HCT116 (cell line): ENCODE measurements at regions not wholly inside any gene's neighbourhood (a gene's known extent, or its start where the extent isn't known, plus 50 kb on each side); places are given as distances from the start of the nearest gene placed in this dataset.

Source experiments
- ATAC-seq: fragments of 200-7000 bp; cut with Tn5 transposase; 2 replicates; pipeline ENCODE4 v1.9.1; 2020; ENCODE audit warnings: mild to moderate bottlenecking, moderate library complexity
- BruUV-seq: library from RNA; stranded (reverse); fragments of 400-500 nt; replicated peaks from 2 replicates; lab custom pipeline; 2021; lab: Mats Ljungman, UMichigan
- CTCF ChIA-PET: fragments of 300-600 bp; sonication (Branson Sonifier 250); formaldehyde crosslinking; loops from one replicate; lab custom pipeline; 2021; ENCODE audit warnings: antibody characterized with exemption; lab: Charles Lee
- POLR2A ChIA-PET: fragments of 300-600, 350-600 bp; sonication (Branson Sonifier 250); formaldehyde crosslinking; loops from one replicate; lab custom pipeline; 2021; ENCODE audit warnings: antibody characterized with exemption; lab: Charles Lee
- RAD21 ChIA-PET, 2 experiments: fragments of 300-600 bp; sonication (Branson Sonifier 250); formaldehyde crosslinking; loops; one replicate each; lab custom pipeline; 2023; ENCODE audit warnings: low total read pairs in 2 of 2; ENCODE audit not compliant: uncharacterized antibody in 2 of 2, unreplicated experiment in 2 of 2, low non-redundant PET in 1 of 2; lab: Charles Lee
- DNase-seq: peaks from one replicate; pipeline ENCODE4 v3.0.0-alpha.2; 2010; ENCODE audit warnings: low read depth, low spot score
- H2AFZ ChIP-seq: fragments of 200-600 bp; shearing (Covaris generic), sonication (generic); 2 replicates; pipeline ENCODE4 v1.6.1; 2017; ENCODE audit warnings: low read depth, mixed run types, mixed read lengths, antibody characterized with exemption, low read length; ENCODE audit not compliant: poor library complexity, severe bottlenecking
- H3K27ac ChIP-seq: 2 replicates; pipeline ENCODE4 v1.5.1; 2012; ENCODE audit warnings: low read depth, low read length
- H3K27me3 ChIP-seq: fragments of 200-600 bp; sonication (generic); 2 replicates; pipeline ENCODE4 v1.6.1; 2016; ENCODE audit warnings: mixed run types, low read length, mixed read lengths; ENCODE audit not compliant: insufficient read depth
- H3K36me3 ChIP-seq, 2 experiments: fragments of 200-500 bp in 1 of 2; fragments of 200-600 bp in 1 of 2; sonication (Bioruptor generic) in 1 of 2; sonication (generic) in 1 of 2; 2 replicates each; pipeline versions ENCODE4 v1.5.1 to v1.6.1; 2014 to 2016; ENCODE audit warnings: low read length in 2 of 2, inconsistent platforms in 1 of 2, mixed read lengths in 1 of 2, mixed run types in 1 of 2; ENCODE audit not compliant: insufficient read depth in 2 of 2, control insufficient read depth in 1 of 2
- H3K4me1 ChIP-seq, 2 experiments: fragments of 200-600 bp in 1 of 2; sonication (generic) in 1 of 2; 2 replicates each; pipeline versions ENCODE4 v1.5.1 to v1.6.1; 2012 to 2017; ENCODE audit warnings: low read length in 2 of 2, inconsistent platforms in 1 of 2, mild to moderate bottlenecking in 1 of 2, mixed read lengths in 1 of 2, mixed run types in 1 of 2, moderate library complexity in 1 of 2; ENCODE audit not compliant: insufficient read depth in 2 of 2, control insufficient read depth in 1 of 2
- H3K4me2 ChIP-seq: fragments of 200-600 bp; sonication (generic); 2 replicates; pipeline ENCODE4 v1.6.1; 2017; ENCODE audit warnings: mixed run types, low read length, mixed read lengths
- H3K4me3 ChIP-seq, 2 experiments: fragments of 200-600 bp in 1 of 2; sonication (generic) in 1 of 2; replicated peaks in 1 of 2; 2 replicates each; pipeline ENCODE4 v1.5.1; 2011 to 2016; ENCODE audit warnings: low read length in 2 of 2, control low read depth in 1 of 2, low read depth in 1 of 2, mild to moderate bottlenecking in 1 of 2, mixed read lengths in 1 of 2, mixed run types in 1 of 2
- H3K79me2 ChIP-seq: fragments of 200-600 bp; sonication (generic); 2 replicates; pipeline ENCODE4 v1.6.1; 2017; ENCODE audit warnings: mild to moderate bottlenecking, mixed run types, low read length, moderate library complexity, mixed read lengths; ENCODE audit not compliant: insufficient read depth
- H3K9ac ChIP-seq: fragments of 200-600 bp; sonication (generic); 2 replicates; pipeline ENCODE4 v1.6.1; 2016; ENCODE audit warnings: low read length, mixed read lengths
- H3K9me2 ChIP-seq: fragments of 200-600 bp; sonication (generic), shearing (Covaris generic); 2 replicates; pipeline ENCODE4 v1.6.1; 2017; ENCODE audit warnings: mixed run types, mild to moderate bottlenecking, moderate library complexity; ENCODE audit not compliant: insufficient read depth
- H3K9me3 ChIP-seq, 2 experiments: fragments of 200-500 bp in 1 of 2; fragments of 200-600 bp in 1 of 2; sonication (Bioruptor generic) in 1 of 2; sonication (generic) in 1 of 2; 2 replicates each; pipeline ENCODE4 v1.6.1; 2014 to 2017; ENCODE audit warnings: low read length in 2 of 2, mixed read lengths in 2 of 2, inconsistent platforms in 1 of 2, low read depth in 1 of 2, mild to moderate bottlenecking in 1 of 2, mixed run types in 1 of 2, moderate library complexity in 1 of 2; ENCODE audit not compliant: control insufficient read depth in 1 of 2, insufficient read depth in 1 of 2
- H4K20me1 ChIP-seq: fragments of 200-600 bp; sonication (generic), shearing (Covaris generic); 2 replicates; pipeline ENCODE4 v1.6.1; 2017; ENCODE audit warnings: mixed run types, mild to moderate bottlenecking, moderate library complexity; ENCODE audit not compliant: insufficient read depth
- CEBPB ChIP-seq: IDR thresholded peaks from 2 replicates; pipeline ENCODE4 v1.6.1; 2012; ENCODE audit warnings: low read depth
- EGR1 ChIP-seq: IDR thresholded peaks from 2 replicates; pipeline ENCODE4 v1.6.1; 2012; ENCODE audit warnings: low read depth
- ELF1 ChIP-seq: IDR thresholded peaks from 2 replicates; pipeline ENCODE4 v1.6.1; 2012; ENCODE audit warnings: low read depth, borderline replicate concordance
- EZH2 ChIP-seq: fragments of 200-600 bp; sonication (generic); IDR thresholded peaks from 2 replicates; pipeline ENCODE4 v1.6.1; 2017; ENCODE audit warnings: antibody characterized with exemption, mixed run types
- FOSL1 ChIP-seq: IDR thresholded peaks from 2 replicates; pipeline ENCODE4 v1.6.1; 2012; ENCODE audit warnings: low read depth
- JUND ChIP-seq: IDR thresholded peaks from 2 replicates; pipeline ENCODE4 v1.6.1; 2012
- POLR2A ChIP-seq: IDR thresholded peaks from 2 replicates; pipeline ENCODE4 v1.7.0; 2011; ENCODE audit warnings: borderline replicate concordance; ENCODE audit not compliant: insufficient read depth, insufficient read length; ENCODE audit errors: extremely low read depth
- POLR2AphosphoS5 ChIP-seq: IDR thresholded peaks from 2 replicates; pipeline ENCODE4 v1.6.1; 2011; ENCODE audit warnings: mild to moderate bottlenecking, low read depth, low read length, moderate library complexity
- RAD21 ChIP-seq: IDR thresholded peaks from 2 replicates; pipeline ENCODE4 v1.6.1; 2012; ENCODE audit warnings: low read depth, mild to moderate bottlenecking
- SIN3A ChIP-seq: IDR thresholded peaks from 2 replicates; pipeline ENCODE4 v1.6.1; 2012; ENCODE audit warnings: low read depth
- SP1 ChIP-seq: IDR thresholded peaks from 2 replicates; pipeline ENCODE4 v1.6.1; 2012; ENCODE audit warnings: low read depth
- SRF ChIP-seq: IDR thresholded peaks from 2 replicates; pipeline ENCODE4 v1.6.1; 2012; ENCODE audit warnings: low read depth
- TCF7L2 ChIP-seq: IDR thresholded peaks from 2 replicates; pipeline ENCODE4 v1.7.0; 2011; ENCODE audit warnings: borderline replicate concordance, inconsistent platforms; ENCODE audit not compliant: insufficient read depth, insufficient read length; ENCODE audit errors: extremely low read depth
- YY1 ChIP-seq: IDR thresholded peaks from 2 replicates; pipeline ENCODE4 v1.6.1; 2011; ENCODE audit warnings: low read length, low read depth, moderate library complexity, mild to moderate bottlenecking; ENCODE audit not compliant: insufficient replicate concordance; ENCODE audit errors: extremely low read depth
- ZFX ChIP-seq: fragments of 450-650 bp; IDR thresholded peaks from 2 replicates; pipeline ENCODE4 v1.6.1; 2017
- ZNF274 ChIP-seq: fragments of 200-500 bp; sonication (Bioruptor generic); IDR thresholded peaks from 2 replicates; pipeline ENCODE4 v1.6.1; 2014; ENCODE audit warnings: mild to moderate bottlenecking, low read depth, low read length, inconsistent platforms
- intact Hi-C: fragments of 100-400 bp; cut with micrococcal nuclease; formaldehyde crosslinking; loops from 2 replicates; pipeline ENCODE4 v1.10.0; 2022
- TF ChIP-seq, protein P1 (sequence below): IDR thresholded peaks from 2 replicates; pipeline ENCODE4 v1.6.1; 2011; ENCODE audit warnings: mild to moderate bottlenecking, low read length, moderate library complexity; ENCODE audit not compliant: insufficient replicate concordance; ENCODE audit errors: extremely low read depth
- TF ChIP-seq, protein P2 (sequence below): IDR thresholded peaks from 2 replicates; pipeline ENCODE4 v1.6.1; 2012
- TF ChIP-seq, protein P3 (sequence below), 3 experiments: fragments of 200-600 bp in 1 of 3; sonication (generic) in 1 of 3; IDR thresholded peaks in 2 of 3; conservative IDR thresholded peaks in 1 of 3; 2 replicates each; pipeline ENCODE4 v1.5.1; 2012 to 2017; ENCODE audit warnings: low read depth in 2 of 3, low read length in 2 of 3, antibody characterized with exemption in 1 of 3, borderline replicate concordance in 1 of 3, control low read depth in 1 of 3, mild to moderate bottlenecking in 1 of 3, mixed read lengths in 1 of 3, mixed run types in 1 of 3, moderate library complexity in 1 of 3; ENCODE audit not compliant: insufficient read depth in 1 of 3

DNA sequence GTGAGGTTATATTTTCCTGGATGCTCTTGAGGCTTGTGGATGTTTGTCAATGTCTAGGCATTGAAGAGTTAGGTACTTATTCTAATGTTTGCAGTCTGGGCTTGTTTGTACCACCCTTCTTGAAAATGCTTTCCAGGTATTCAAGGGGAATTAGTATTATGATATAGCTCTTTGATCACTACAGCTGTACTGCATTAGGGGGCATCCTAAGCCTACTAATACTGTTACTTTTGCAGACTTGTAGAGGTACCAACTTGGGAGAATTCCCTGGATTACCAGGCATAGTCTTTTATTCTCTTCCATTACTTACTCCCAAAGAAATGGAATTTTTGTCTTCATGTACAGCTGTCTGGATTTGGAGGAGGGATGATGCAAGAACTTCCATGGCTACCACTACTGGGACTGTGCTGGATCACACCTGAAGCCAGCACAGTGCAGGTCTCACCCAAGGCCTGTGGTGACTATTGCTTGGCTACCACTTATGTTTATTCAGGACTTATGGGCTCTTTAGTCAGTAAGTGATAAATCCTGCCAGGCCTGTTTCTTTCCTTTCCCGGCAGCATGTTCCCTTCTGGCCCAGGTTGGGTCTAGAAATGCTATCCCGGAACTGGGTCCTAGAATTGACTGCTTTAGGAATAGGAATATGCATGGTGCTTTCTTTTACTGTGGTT, 402.9 kb downstream of the IL20RB start:
- no peak overlapping the region for H2AFZ ChIP-seq
- no peak overlapping the region for H3K4me2 ChIP-seq
- intact Hi-C loops: no loop called here
- DNase-seq: no peak
- no peaks in the 10 kb centered on the region for H3K9me3 ChIP-seq
- H3K27me3 ChIP-seq: no peaks in the 10 kb centered on the region
- H3K79me2 ChIP-seq: no peaks in the 10 kb centered on the region
- H3K36me3 ChIP-seq: no peaks in the 10 kb centered on the region
- no peaks in the 10 kb centered on the region for H3K4me1 ChIP-seq
- no peaks in the 10 kb centered on the region; the same call in 1 of the 2 replicates for H4K20me1 ChIP-seq
- ChIA-PET CTCF (no interaction called here), POLR2A (no interaction called here), RAD21 (no interaction called here)
- H3K9ac ChIP-seq: no peak overlapping the region
- H3K4me3 ChIP-seq: no peak overlapping the region
- H3K9me2 ChIP-seq: no peaks in the 10 kb centered on the region
- BruUV-seq: no TSS peak
- no peak for ATAC-seq
- no peak overlapping the region for H3K27ac ChIP-seq
- no peak for TF ChIP-seq EGR1
- TF ChIP-seq, protein P1, sequence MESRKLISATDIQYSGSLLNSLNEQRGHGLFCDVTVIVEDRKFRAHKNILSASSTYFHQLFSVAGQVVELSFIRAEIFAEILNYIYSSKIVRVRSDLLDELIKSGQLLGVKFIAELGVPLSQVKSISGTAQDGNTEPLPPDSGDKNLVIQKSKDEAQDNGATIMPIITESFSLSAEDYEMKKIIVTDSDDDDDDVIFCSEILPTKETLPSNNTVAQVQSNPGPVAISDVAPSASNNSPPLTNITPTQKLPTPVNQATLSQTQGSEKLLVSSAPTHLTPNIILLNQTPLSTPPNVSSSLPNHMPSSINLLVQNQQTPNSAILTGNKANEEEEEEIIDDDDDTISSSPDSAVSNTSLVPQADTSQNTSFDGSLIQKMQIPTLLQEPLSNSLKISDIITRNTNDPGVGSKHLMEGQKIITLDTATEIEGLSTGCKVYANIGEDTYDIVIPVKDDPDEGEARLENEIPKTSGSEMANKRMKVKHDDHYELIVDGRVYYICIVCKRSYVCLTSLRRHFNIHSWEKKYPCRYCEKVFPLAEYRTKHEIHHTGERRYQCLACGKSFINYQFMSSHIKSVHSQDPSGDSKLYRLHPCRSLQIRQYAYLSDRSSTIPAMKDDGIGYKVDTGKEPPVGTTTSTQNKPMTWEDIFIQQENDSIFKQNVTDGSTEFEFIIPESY: no peak
- no peak for TF ChIP-seq TCF7L2
- TF ChIP-seq, protein P2, sequence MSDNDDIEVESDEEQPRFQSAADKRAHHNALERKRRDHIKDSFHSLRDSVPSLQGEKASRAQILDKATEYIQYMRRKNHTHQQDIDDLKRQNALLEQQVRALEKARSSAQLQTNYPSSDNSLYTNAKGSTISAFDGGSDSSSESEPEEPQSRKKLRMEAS: no peak
- no peak for TF ChIP-seq FOSL1
- no peak for TF ChIP-seq SRF
- TF ChIP-seq ZNF274: no peak
- no peak for TF ChIP-seq JUND
- no peak for TF ChIP-seq ELF1
- no peak for TF ChIP-seq CEBPB
- TF ChIP-seq SP1: no peak
- TF ChIP-seq RAD21: no peak
- TF ChIP-seq EZH2: no peak
- TF ChIP-seq, protein P3, sequence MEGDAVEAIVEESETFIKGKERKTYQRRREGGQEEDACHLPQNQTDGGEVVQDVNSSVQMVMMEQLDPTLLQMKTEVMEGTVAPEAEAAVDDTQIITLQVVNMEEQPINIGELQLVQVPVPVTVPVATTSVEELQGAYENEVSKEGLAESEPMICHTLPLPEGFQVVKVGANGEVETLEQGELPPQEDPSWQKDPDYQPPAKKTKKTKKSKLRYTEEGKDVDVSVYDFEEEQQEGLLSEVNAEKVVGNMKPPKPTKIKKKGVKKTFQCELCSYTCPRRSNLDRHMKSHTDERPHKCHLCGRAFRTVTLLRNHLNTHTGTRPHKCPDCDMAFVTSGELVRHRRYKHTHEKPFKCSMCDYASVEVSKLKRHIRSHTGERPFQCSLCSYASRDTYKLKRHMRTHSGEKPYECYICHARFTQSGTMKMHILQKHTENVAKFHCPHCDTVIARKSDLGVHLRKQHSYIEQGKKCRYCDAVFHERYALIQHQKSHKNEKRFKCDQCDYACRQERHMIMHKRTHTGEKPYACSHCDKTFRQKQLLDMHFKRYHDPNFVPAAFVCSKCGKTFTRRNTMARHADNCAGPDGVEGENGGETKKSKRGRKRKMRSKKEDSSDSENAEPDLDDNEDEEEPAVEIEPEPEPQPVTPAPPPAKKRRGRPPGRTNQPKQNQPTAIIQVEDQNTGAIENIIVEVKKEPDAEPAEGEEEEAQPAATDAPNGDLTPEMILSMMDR (IDR thresholded peaks at IDR 0.05 in 2 of 3, conservative IDR thresholded peaks at IDR 0.05 in 1 of 3; ENCODE audit: borderline replicate concordance in 1 of 3, insufficient read depth in 1 of 3, low read depth in 2 of 3, low read length in 2 of 3): no peak
- no peak for TF ChIP-seq SIN3A
- no peak for TF ChIP-seq ZFX
- no peak for TF ChIP-seq YY1
- TF ChIP-seq POLR2AphosphoS5: no peak
- no peak for TF ChIP-seq POLR2A
